SJSA1 (cell line): ENCODE measurements at regions not wholly inside any gene's neighbourhood (a gene's known extent, or its start where the extent isn't known, plus 50 kb on each side); places are given as distances from the start of the nearest gene placed in this dataset.

Experiments
- DNase-seq, 2 experiments: peaks; one replicate each; pipeline ENCODE4 v3.0.0-alpha.2; 2015 to 2020; ENCODE audit warnings: low spot score in 2 of 2, low read depth in 1 of 2
- H3K27ac ChIP-seq: fragments of 250-450 bp; sonication (Bioruptor Pico); 2 replicates; pipeline ENCODE4 v1.5.1; 2020; ENCODE audit warnings: mild to moderate bottlenecking, moderate library complexity
- H3K27me3 ChIP-seq: fragments of 250-450 bp; sonication (Bioruptor Pico); replicated peaks from 2 replicates; pipeline ENCODE4 v1.5.1; 2020; ENCODE audit warnings: mild to moderate bottlenecking, moderate library complexity
- H3K36me3 ChIP-seq: fragments of 250-450 bp; sonication (Bioruptor Pico); 2 replicates; pipeline ENCODE4 v1.5.1; 2020; ENCODE audit warnings: mild to moderate bottlenecking
- H3K4me1 ChIP-seq: fragments of 250-450 bp; sonication (Bioruptor Pico); replicated peaks from 2 replicates; pipeline ENCODE4 v1.6.1; 2021; ENCODE audit warnings: mild to moderate bottlenecking
- H3K4me3 ChIP-seq: fragments of 250-450 bp; sonication (Bioruptor Pico); 2 replicates; pipeline ENCODE4 v1.5.1; 2020; ENCODE audit warnings: mild to moderate bottlenecking
- H3K9me3 ChIP-seq: fragments of 250-450 bp; sonication (Bioruptor Pico); replicated peaks from 2 replicates; pipeline ENCODE4 v1.5.1; 2020; ENCODE audit warnings: mild to moderate bottlenecking

GRCh38 chr11:79860336-79860735, 419.5 kb upstream of the TENM4 start:
- no peak overlapping the region for H3K4me3 ChIP-seq
- no peak for DNase-seq
- no peaks in the 10 kb centered on the region for H3K4me1 ChIP-seq
- H3K27me3 ChIP-seq = no peaks in the 10 kb centered on the region
- no peak overlapping the region for H3K27ac ChIP-seq
- H3K9me3 ChIP-seq = no peaks in the 10 kb centered on the region
- no peaks in the 10 kb centered on the region for H3K36me3 ChIP-seq

- Histone ChIP-seq H3K27ac (no peak overlapping the region), H3K36me3 (no peaks in the 10 kb centered on the region), H3K27me3 (no peaks in the 10 kb centered on the region), H3K4me1 (no peaks in the 10 kb centered on the region), H3K4me3 (no peak overlapping the region), H3K9me3 (no peaks in the 10 kb centered on the region)
- no peak for DNase-seq
Observed at GRCh38 chr11:79857377-79858214, 416.8 kb upstream of the TENM4 start.

- no peaks in the 10 kb centered on the region for H3K4me1 ChIP-seq
- DNase-seq = no peak
- H3K27me3 ChIP-seq = no peaks in the 10 kb centered on the region
- H3K4me3 ChIP-seq = no peak overlapping the region
- no peaks in the 10 kb centered on the region for H3K36me3 ChIP-seq
- H3K9me3 ChIP-seq = no peaks in the 10 kb centered on the region
- no peak overlapping the region for H3K27ac ChIP-seq
Observed at GRCh38 chr11:79852176-79852575, 411.3 kb upstream of the TENM4 start.

DNA sequence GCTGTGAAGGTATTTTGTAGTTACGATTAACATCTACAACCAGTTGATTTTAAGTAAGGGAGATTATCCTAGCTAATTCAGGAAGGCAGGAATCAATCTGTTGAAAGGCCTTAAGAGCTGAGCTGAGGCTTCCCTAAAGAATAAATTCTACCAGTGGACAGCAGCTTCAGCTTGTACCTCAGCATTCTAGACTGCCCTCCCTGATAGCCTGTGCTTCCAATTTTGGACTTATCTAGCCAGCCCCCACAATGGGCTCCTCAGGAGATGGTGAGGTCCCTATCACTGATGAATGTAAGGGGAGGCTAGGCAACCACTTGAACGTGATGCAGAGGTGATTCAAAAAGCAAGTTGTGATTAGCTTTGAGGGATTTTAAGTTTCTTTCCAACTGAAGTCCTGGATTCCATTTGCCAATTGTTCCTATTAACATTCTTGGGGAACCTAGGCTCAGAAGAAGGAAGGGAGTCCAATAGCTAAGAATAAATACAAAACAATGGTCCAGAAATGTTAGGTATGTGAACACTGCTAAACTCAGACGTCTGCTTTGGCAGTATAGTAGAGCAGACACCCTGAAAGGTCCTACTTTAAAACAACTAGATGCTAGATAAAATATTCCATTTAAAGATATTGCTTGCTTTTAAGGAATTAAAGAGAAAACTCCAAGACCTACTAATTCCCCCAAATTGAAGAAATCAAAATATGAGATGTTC, 404.3 kb upstream of the TENM4 start:
- no peaks in the 10 kb centered on the region for H3K36me3 ChIP-seq
- no peak for DNase-seq
- no peaks in the 10 kb centered on the region for H3K9me3 ChIP-seq
- no peak overlapping the region for H3K4me3 ChIP-seq
- no peaks in the 10 kb centered on the region for H3K27me3 ChIP-seq
- no peak overlapping the region for H3K27ac ChIP-seq
- no peaks in the 10 kb centered on the region for H3K4me1 ChIP-seq

DNA sequence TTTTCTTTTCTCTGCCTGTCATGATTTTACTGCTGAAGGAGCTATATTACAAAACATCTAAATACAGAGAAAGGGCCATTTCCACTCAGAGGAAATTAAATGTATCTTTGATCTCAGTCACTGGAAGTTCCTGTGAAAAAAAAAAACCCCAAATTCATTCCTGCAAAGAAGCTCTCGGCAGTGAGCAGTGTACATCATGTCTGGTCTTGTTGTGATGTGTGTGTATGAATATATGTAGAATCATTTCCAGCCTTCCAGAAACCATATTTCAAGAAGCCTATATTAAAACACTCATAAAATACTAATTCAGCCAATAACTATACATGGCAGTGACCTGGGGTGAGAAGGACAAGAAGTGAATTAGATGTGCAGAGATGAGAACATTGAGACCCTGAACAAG, 393.2 kb upstream of the TENM4 start:
- no peak overlapping the region for H3K4me3 ChIP-seq
- no peaks in the 10 kb centered on the region for H3K9me3 ChIP-seq
- DNase-seq = no peak
- H3K27ac ChIP-seq = no peak overlapping the region
- no peaks in the 10 kb centered on the region for H3K36me3 ChIP-seq
- H3K27me3 ChIP-seq = no peaks in the 10 kb centered on the region
- no peaks in the 10 kb centered on the region for H3K4me1 ChIP-seq

DNA sequence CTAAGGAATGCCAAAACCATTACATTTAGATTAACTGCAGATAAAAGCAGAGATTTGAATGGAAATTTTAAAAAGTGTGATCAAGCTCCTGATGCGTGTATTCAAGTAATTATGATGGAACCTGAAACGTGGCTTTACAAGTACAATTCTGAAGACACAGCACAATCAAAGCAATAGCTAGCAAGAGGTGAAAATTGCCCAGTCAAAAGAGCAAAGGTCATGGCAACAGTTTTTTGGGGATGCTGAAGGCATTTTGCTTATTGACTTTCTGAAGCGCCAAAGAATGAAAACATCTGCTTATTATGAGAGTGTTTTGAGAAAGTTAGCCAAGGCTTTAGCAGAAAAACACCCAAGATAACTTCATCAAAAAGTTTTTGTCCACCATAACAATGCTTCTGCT, 389.6 kb upstream of the TENM4 start:
- Histone ChIP-seq H3K36me3 (no peaks in the 10 kb centered on the region), H3K4me1 (no peaks in the 10 kb centered on the region), H3K27me3 (no peaks in the 10 kb centered on the region), H3K9me3 (no peaks in the 10 kb centered on the region), H3K27ac (no peak overlapping the region), H3K4me3 (no peak overlapping the region)
- no peak for DNase-seq

DNA sequence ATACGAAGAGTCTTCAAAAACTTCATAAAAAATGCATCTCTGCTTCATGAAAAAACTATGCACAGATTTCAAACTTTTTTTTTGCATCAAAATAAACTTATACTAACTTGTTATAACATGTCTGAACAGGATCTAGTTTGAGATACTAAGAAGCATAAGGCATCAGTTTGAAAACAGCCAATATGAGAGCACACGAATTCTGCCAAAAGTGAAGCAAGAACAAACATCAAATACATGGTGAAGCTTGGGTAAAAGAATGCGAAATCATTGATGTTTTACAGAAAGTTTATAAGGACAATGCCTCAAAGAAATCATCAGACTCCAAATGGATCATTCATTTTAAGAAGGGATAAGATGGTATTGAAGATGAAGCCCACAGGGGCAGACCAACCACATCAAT, 389.1 kb upstream of the TENM4 start:
- DNase-seq = no peak
- no peaks in the 10 kb centered on the region for H3K36me3 ChIP-seq
- H3K9me3 ChIP-seq = no peaks in the 10 kb centered on the region
- H3K4me1 ChIP-seq = no peaks in the 10 kb centered on the region
- no peaks in the 10 kb centered on the region for H3K27me3 ChIP-seq
- H3K4me3 ChIP-seq = no peak overlapping the region
- H3K27ac ChIP-seq = no peak overlapping the region

GRCh38 chr11:79822766-79823165, 381.9 kb upstream of the TENM4 start:
- Histone ChIP-seq H3K4me1 (no peaks in the 10 kb centered on the region), H3K27me3 (no peaks in the 10 kb centered on the region), H3K27ac (no peak overlapping the region), H3K36me3 (no peaks in the 10 kb centered on the region), H3K9me3 (no peaks in the 10 kb centered on the region), H3K4me3 (no peak overlapping the region)
- DNase-seq = no peak

GRCh38 chr11:79813551-79813950, 372.7 kb upstream of the TENM4 start:
- H3K4me1 ChIP-seq = no peaks in the 10 kb centered on the region
- H3K27me3 ChIP-seq = no peaks in the 10 kb centered on the region
- DNase-seq = no peak
- no peak overlapping the region for H3K4me3 ChIP-seq
- no peaks in the 10 kb centered on the region for H3K36me3 ChIP-seq
- no peak overlapping the region for H3K27ac ChIP-seq
- no peaks in the 10 kb centered on the region for H3K9me3 ChIP-seq

DNA sequence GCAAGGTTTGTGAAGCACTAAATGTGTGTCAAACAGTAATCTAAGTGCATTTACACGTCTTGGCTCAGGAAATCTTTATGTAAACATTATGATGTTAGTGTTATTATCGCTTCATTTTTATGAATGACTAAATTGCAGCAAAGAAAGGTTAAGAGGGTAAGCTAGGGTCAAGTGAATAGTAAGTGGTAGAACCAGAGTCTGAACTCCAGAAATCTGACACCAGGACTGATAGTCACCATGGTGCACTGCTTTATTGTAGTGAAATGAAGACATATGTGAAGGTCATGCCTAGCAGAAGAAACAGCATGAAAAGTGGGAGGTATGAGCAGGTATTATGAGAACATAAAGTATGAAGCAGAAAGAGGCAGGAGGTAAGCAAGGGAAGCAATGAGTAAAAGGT, 368.7 kb upstream of the TENM4 start:
- Histone ChIP-seq H3K9me3 (no peaks in the 10 kb centered on the region), H3K36me3 (no peaks in the 10 kb centered on the region), H3K4me1 (no peaks in the 10 kb centered on the region), H3K4me3 (no peak overlapping the region), H3K27ac (no peak overlapping the region), H3K27me3 (no peaks in the 10 kb centered on the region)
- no peak for DNase-seq

DNA sequence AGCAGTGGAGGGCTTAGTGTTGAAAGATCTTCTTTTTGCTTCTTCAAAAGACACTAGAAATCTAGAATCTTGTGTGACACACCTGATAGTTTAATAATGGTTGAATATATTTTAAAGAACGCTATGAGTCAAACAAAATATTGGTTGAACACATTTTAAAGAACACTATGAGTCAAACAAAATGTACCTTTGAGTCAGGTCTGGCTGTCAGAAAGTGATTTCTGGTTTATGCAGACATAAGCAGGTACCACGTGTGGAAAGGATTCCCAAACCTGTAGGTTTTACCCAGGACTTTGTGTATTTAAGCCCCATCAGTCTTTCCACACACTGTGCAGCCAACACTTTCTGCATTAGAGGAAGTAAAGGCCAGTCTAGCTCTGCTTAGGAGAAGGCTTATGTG, 366.7 kb upstream of the TENM4 start:
- H3K4me1 ChIP-seq = no peaks in the 10 kb centered on the region
- no peaks in the 10 kb centered on the region for H3K27me3 ChIP-seq
- DNase-seq = no peak

GRCh38 chr11:79796704-79797103, 355.9 kb upstream of the TENM4 start:
- H3K9me3 ChIP-seq = no peaks in the 10 kb centered on the region
- no peaks in the 10 kb centered on the region for H3K27me3 ChIP-seq
- no peak overlapping the region for H3K27ac ChIP-seq
- H3K36me3 ChIP-seq = no peaks in the 10 kb centered on the region
- DNase-seq = no peak
- H3K4me3 ChIP-seq = no peak overlapping the region
- H3K4me1 ChIP-seq = no peaks in the 10 kb centered on the region

More for the DNA sequence above, 366.7 kb upstream of the TENM4 start:
- no peaks in the 10 kb centered on the region for H3K9me3 ChIP-seq
- H3K36me3 ChIP-seq = no peaks in the 10 kb centered on the region
- H3K27ac ChIP-seq = no peak overlapping the region
- no peak overlapping the region for H3K4me3 ChIP-seq

GRCh38 chr11:79794484-79795393, 353.9 kb upstream of the TENM4 start:
- H3K36me3 ChIP-seq = no peaks in the 10 kb centered on the region
- no peak overlapping the region for H3K4me3 ChIP-seq
- no peak for DNase-seq
- H3K9me3 ChIP-seq = no peaks in the 10 kb centered on the region
- no peak overlapping the region for H3K27ac ChIP-seq
- H3K27me3 ChIP-seq = no peaks in the 10 kb centered on the region
- no peaks in the 10 kb centered on the region for H3K4me1 ChIP-seq

GRCh38 chr11:79794057-79794456, 353.2 kb upstream of the TENM4 start:
- H3K9me3 ChIP-seq = no peaks in the 10 kb centered on the region

More at GRCh38 chr11:79794057-79794456, 353.2 kb upstream of the TENM4 start:
- Histone ChIP-seq H3K27me3 (no peaks in the 10 kb centered on the region), H3K4me1 (no peaks in the 10 kb centered on the region), H3K4me3 (no peak overlapping the region), H3K36me3 (no peaks in the 10 kb centered on the region), H3K27ac (no peak overlapping the region)
- no peak for DNase-seq
